Right lung (tissue), 2 donors: ENCODE measurements at regions not wholly inside any gene's neighbourhood (a gene's known extent, or its start where the extent isn't known, plus 50 kb on each side); places are given as distances from the start of the nearest gene placed in this dataset.

ENCODE experiments used
- DNase-seq, 2 donors: peaks; one replicate each; pipeline ENCODE4 v3.0.0-alpha.2; 2013

DNA sequence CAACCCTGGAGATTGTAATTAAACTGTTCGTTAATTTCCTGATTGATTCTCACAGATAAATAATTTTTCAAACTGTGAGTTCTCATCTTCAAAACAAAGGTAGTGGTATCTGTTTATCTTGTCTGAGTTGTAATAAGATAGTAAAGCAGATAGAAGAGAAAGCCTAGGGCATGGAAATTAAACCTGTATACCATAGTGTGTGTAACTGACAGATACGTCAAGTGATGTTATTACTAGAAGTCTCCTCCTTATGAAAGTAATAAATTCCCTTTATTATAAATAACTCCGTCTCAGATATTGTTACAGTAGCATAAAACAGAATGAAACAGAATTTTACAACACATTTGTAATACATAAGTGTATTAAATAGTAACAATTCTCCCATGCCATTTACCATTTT is 1065.1 kb downstream of the SLITRK1 start:
- no peak for DNase-seq

- DNase-seq = no peak
Measured at GRCh38 chr13:82815791-82816190, 1066.5 kb downstream of the SLITRK1 start.

DNA sequence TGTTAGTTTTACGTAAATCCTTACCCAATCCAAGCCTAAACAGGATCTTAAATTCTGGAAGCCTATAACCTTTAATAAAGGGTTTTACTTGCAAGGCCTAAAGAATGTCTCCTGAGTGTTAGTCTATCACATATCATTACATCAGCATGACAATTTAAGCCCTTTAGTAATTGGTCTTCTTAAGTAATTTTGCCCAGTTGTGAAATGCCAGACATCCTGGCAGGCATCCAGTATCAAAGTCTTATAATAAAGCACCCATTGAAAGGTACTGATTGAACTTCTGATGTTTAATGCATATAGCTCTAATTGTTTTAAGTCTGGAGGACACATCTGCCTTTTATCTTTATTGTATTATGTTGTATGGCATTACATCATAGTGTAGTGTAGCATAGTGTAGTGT is 1078.9 kb downstream of the SLITRK1 start:
- DNase-seq = no peak

DNA sequence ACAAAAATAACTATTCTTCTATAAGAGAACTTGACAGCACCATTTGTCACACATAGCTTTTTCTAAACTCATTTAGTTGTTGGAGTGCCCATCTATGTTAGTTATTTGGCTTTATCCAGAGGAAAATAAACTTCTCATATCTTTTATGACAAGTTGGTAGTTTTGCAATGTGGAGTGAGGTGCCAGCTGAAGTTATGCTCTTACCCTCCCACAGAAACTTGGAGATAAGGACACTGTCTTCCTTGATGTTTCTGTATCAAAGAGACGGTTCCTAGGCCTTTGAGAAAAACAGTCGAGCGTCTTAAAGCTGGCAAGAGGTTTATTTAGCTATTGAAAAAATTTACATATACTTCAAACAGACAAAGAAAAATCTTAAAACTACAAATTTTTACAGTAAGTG is 1079.7 kb downstream of the SLITRK1 start:
- DNase-seq = no peak

- no peak for DNase-seq
Measured at GRCh38 chr13:82800391-82800790, 1081.9 kb downstream of the SLITRK1 start.

DNA sequence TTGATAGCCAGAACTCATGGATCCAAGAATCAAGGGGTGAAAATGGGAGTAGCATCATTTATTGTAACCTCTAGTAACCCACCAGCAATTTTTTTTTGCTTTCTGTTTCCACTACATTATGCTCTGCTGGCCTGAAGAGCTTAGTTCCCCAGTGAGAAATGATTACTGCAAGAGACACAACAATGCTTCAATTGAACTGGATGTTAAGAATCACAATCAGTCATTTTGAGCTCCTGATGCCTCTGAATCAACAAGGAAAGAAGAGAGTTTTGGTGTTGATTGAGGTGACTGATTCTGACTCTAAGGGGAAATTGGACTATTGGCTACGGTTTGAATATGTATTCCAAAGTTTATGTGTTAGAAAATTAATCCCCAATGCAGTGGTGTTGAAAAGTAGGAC is 1084.4 kb downstream of the SLITRK1 start:
- no peak for DNase-seq

- no peak for DNase-seq
Measured at GRCh38 chr13:82791035-82791434, 1091.2 kb downstream of the SLITRK1 start.

GRCh38 chr13:82772816-82773215 is 1109.5 kb downstream of the SLITRK1 start:
- no peak for DNase-seq

DNA sequence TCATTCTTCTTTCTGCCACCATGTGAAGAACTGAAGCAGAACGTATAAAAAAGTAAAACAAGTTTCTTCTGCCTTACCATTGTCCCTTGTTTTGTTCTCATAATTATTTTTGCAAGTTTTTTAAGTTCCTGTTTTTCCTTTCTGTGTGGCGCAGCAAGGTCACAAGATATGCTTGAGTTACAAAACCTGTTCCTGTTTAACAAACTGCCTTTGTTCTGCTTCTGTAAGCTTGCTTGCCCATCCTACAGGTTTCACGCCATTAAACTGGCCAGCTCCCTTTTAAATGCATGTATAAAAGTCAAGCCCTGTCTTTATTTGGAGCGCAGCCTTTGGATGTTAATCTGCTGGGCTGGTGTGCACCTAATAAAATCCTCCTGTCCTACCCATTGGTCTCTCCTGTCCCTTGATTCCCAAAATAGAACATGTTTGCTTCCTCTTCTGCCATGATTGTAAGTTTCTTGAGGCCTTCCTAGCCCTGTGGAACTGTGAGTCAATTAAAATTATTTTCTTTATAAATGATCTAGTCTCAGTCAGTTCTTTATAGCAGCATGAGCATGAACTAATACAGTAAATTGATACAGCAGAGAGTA is 1115.4 kb downstream of the SLITRK1 start:
- DNase-seq = no peak

GRCh38 chr13:82758044-82758443 is 1124.2 kb downstream of the SLITRK1 start:
- DNase-seq = no peak

DNA sequence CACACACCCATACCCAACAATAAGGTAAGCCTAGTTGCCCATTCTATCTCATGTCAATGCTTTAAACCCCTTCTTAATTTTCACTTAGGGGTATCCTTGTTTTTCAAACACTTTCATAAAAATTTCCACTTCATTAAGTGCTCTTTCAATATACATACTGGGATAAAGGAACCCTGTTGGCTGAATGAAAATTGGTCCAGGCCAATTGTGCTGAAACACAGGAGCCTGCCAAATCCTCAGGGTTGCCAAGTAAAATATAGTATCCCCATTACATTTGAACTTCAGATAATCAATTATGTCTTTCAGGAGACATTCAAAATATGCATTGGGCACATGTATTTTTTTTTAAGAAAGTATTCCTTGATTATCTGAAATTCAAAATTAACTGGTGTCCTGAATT is 1131.1 kb downstream of the SLITRK1 start:
- DNase-seq = peak in 1 of 2 donors; percentile 39

DNA sequence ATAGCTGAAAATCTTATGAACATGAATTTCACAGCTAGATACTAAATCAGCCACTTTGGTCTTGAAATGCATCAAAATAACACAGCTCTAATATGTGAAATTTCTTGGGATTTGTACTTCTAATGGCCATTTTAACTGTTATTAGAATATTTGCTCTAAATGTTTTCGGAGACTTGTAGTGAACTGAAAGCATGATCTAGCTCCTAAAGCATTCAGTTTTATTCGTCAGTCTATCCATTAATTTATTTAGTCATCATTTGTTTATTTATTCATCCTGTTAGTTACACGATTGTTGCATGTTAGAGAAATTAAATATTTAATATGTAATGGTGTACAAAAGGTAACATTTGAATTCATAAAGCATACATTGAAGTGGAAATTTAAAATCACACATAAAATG is 1132.7 kb downstream of the SLITRK1 start:
- no peak for DNase-seq

DNA sequence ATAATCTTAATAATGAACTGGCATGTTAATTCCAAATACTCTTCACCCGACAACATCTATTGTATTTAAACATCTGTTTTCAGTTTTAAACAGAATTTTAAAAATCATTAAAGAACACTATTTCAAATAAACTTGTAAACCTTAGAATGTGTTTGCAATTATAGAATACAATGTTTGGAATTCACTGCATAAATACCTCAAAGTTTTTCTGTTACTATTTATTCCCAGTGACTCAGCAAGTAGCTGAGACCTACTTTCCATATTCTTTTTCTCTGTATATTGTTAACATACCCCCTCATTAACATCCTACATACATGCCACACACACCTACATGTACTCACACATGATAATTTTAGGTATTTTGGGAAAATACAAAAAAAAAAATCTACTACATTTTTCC is 1134.3 kb downstream of the SLITRK1 start:
- DNase-seq = no peak

- no peak for DNase-seq
Measured at GRCh38 chr13:82747291-82747690, 1135.0 kb downstream of the SLITRK1 start.

DNA sequence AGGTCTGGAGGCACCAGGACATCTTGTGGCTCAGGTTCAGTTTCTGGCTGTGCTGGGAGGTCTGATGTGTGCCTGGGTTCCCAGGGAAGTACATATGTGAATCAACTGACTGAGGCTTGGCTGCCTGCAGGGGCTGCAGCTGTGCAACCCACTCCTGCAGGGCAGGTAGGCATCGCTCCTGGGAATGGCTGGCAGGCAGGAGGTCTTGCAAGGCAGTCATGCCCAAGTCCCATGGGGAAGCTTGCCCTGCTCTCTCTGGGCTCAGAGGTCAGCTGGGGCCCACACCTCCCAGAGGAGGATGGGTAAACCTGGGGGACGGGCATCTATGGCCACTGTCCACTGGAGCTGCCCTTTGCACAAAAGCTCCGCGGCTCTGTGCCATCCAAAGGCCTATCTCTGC is 1141.8 kb downstream of the SLITRK1 start:
- DNase-seq = no peak

- no peak for DNase-seq
Measured at GRCh38 chr13:82739881-82740280, 1142.4 kb downstream of the SLITRK1 start.

DNA sequence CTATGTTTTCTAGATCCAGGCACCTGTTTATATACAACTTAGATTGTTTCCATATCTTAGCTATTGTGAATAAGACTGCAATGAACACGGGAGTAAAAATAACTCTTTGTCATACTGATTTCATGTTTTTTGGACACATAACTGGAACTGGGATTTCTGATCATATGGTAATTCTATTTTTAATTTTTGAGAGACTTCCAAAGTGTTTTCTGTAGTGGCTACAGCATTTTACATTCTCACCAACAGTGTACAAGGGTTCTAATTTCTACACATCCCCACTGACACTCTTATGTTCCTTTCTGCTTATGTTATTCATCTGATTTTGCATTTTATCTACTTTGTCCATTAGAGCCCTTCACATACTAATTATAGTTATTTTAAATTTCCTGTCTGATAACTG is 1152.9 kb downstream of the SLITRK1 start:
- DNase-seq = no peak

DNA sequence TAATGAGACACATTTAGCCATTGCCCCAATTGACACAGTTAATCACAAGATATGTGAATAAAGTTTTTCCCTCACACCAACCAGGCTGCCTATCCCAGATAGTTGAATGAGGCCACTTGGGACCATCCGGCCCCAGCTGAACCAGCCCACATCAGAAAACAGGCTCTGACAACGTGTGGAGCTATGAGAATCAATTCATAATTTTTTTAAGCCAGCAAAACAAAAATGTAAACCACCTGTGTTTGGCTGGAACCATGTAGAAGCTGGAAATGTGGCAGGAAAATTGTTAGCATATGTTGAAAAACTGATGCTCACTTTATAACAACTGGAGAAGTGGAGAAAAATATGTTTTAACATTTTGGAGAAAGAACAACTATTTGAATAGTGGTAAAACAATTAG is 1161.3 kb downstream of the SLITRK1 start:
- DNase-seq = no peak

- no peak for DNase-seq
Measured at GRCh38 chr13:82719987-82720386, 1162.3 kb downstream of the SLITRK1 start.

GRCh38 chr13:82717249-82717648 is 1165.0 kb downstream of the SLITRK1 start:
- no peak for DNase-seq

DNA sequence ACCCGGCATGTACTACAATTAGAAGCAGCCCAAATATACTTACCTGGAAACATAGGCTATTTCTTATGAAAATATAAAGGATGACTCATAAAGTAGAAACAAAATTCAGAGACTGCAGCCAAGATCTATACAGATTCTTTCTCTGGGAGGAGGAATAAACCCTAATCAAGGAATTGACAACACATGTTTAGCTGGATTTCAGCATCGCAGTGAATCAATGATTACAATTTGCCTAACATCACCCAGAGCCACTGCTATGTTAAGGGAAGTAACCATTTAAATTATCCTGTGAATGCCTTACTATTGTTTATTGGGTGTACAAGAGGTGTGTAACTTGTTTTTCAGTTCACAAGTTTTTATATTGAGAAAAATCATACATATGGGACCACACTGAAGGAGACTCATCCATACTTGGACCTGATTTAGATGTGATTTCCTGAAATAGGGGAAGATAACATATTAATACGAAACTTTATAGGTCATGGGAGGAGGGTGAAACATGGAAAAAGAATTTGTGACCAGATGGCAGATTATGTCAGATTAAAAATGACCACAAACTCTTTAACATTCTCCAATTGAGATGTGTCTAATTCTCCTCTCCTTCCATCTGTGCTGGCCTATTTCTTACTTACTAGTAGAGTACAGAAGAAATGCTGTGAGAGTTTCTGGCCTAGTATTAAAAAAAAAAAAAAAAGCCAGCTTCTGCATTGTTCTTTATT is 1168.4 kb downstream of the SLITRK1 start:
- DNase-seq = no peak

- DNase-seq = no peak
Measured at GRCh38 chr13:82702513-82702912, 1179.8 kb downstream of the SLITRK1 start.

- DNase-seq = no peak
Measured at GRCh38 chr13:82701020-82701419, 1181.3 kb downstream of the SLITRK1 start.

DNA sequence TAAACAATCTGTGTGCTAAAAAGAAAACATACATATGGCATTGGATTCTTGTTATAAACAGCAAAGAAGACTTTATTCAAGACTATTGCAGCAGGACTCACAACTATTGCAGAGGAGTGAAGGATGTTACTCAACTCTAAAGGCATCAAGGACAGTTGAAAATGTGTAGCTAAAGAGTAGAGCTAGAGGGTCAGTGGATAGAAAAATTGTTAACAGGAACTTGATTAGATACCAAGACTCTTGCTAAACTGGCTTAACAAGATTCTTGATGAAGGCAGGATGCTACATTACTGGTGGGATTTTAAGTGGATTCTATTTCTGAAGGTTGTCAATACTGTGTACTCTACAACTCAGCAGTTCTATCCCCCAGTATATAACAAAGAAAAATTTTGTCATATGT is 1183.3 kb downstream of the SLITRK1 start:
- no peak for DNase-seq
